ENCODE measurements at regions not wholly inside any gene's neighbourhood (a gene's known extent, or its start where the extent isn't known, plus 50 kb on each side); places are given as distances from the start of the nearest gene placed in this dataset.

DNA sequence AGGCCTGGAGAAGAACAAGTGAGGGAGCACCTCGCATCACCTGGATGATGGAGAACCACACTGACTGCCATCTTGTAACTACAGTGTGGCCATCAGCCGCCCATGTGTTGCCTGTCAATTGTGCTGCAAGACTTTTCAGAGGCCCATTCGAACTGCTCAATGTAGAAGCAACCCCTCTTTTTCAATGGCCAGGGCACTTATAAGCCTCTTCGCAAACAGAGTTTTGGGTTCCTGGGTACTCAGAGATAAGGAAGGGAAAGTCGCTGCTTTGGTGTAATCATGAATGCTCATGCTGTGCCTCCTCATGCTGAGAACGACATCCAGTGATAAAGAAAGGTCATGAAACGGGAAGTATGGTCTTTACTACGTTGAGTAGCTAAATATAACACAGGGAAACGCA lies 143.9 kb upstream of the SLC39A10 start:
- Mint-ChIP-seq H3K36me3 (no peaks in the 10 kb centered on the region), H3K27me3 (ENCODE audit: low read depth in 3 of 3) (peaks cover 0 to 3% (median 0%) of the 10 kb centered on the region in 3 donors), H3K4me1 (peaks cover 21% of the 10 kb centered on the region), H3K4me3 (no peak overlapping the region), H3K27ac (peak overlapping the region in 2 of 7 donors; percentile 1 to 17), H3K9me3 (peaks cover 0 to 9% (median 5%) of the 10 kb centered on the region in 7 donors)
- peak overlapping the region; percentile 27 for H3K4me2 ChIP-seq (replicated peaks; ENCODE audit: extremely low read depth, low read length, poor library complexity, severe bottlenecking)
- peak overlapping the region in 1 of 2 donors; percentile 45 for H3K27ac ChIP-seq (ENCODE audit: low read depth in 1 of 2, low read length in 2 of 2)
- TF ChIP-seq, protein P1, sequence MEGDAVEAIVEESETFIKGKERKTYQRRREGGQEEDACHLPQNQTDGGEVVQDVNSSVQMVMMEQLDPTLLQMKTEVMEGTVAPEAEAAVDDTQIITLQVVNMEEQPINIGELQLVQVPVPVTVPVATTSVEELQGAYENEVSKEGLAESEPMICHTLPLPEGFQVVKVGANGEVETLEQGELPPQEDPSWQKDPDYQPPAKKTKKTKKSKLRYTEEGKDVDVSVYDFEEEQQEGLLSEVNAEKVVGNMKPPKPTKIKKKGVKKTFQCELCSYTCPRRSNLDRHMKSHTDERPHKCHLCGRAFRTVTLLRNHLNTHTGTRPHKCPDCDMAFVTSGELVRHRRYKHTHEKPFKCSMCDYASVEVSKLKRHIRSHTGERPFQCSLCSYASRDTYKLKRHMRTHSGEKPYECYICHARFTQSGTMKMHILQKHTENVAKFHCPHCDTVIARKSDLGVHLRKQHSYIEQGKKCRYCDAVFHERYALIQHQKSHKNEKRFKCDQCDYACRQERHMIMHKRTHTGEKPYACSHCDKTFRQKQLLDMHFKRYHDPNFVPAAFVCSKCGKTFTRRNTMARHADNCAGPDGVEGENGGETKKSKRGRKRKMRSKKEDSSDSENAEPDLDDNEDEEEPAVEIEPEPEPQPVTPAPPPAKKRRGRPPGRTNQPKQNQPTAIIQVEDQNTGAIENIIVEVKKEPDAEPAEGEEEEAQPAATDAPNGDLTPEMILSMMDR (IDR thresholded peaks at IDR 0.05): no peak
- no peaks in the 10 kb centered on the region for H3K36me3 ChIP-seq (replicated peaks in 1 of 2; ENCODE audit: control insufficient read depth in 1 of 2, insufficient read depth in 2 of 2, low read length in 2 of 2)
- H4K20me1 ChIP-seq (ENCODE audit: insufficient read depth, low read length): no peaks in the 10 kb centered on the region
- H2AFZ ChIP-seq (ENCODE audit: insufficient read depth, low read depth, low read length, poor library complexity, severe bottlenecking): peak overlapping the region; percentile 47
- intact Hi-C loops (cut with micrococcal nuclease): no loop called here
- H3K9ac ChIP-seq (ENCODE audit: insufficient read depth, low read length, poor library complexity, severe bottlenecking): no peak overlapping the region
- no peaks in the 10 kb centered on the region for H3K27me3 ChIP-seq (ENCODE audit: control insufficient read depth in 2 of 2, insufficient read depth in 2 of 2, low read length in 2 of 2)
- DNase-seq: peak; percentile 22 to 31 (median 23)
- no peak overlapping the region for H3K4me3 ChIP-seq (replicated peaks in 1 of 3; ENCODE audit: low read depth in 2 of 3, low read length in 3 of 3)
- H3K9me3 ChIP-seq (replicated peaks in 1 of 2; ENCODE audit: control insufficient read depth in 1 of 2, insufficient read depth in 1 of 2, low read length in 2 of 2): peaks cover 0 to 2% of the 10 kb centered on the region in 2 donors
- WGBS (ENCODE audit: insufficient coverage): 68% methylated on average over 5 of the region's 9 CpGs
- H3K4me1 ChIP-seq (ENCODE audit: control insufficient read depth in 1 of 2, insufficient read depth in 2 of 2, low read length in 2 of 2): peaks cover 17 to 20% of the 10 kb centered on the region in 2 donors
- H3K79me2 ChIP-seq (ENCODE audit: insufficient read depth, low read length): no peaks in the 10 kb centered on the region

DNA sequence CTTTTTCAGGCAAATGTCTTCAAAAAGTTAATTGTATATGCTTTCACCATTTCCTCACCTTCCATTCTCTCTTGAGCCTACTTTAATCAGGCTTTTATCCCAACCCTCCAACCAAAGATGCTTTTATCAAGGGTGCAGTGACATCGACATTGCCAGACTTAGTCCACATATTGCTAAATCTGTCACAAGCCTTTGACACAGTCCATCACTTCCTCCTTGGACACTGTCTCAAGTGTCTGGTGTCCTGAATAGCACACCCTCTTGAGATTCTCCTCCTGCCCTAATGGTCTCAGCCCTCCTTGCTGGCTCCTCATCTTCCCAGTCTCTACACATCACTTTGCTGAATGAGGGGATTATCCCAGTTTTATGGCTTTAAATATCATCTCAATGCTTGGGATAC lies 147.5 kb upstream of the SLC39A10 start:
- H3K27ac Mint-ChIP-seq: peak overlapping the region in 6 of 7 donors; percentile 17 to 80 (median 52)
- TF ChIP-seq, protein P1 (IDR thresholded peaks at IDR 0.05): no peak
- peak overlapping the region; percentile 9 for H2AFZ ChIP-seq (ENCODE audit: insufficient read depth, low read depth, low read length, poor library complexity, severe bottlenecking)

More for the DNA sequence above, 147.5 kb upstream of the SLC39A10 start:
- Mint-ChIP-seq H3K27me3 (ENCODE audit: low read depth in 3 of 3) (peaks cover 0 to 2% (median 0%) of the 10 kb centered on the region in 3 donors), H3K4me3 (no peak overlapping the region), H3K4me1 (peaks cover 19% of the 10 kb centered on the region), H3K36me3 (no peaks in the 10 kb centered on the region), H3K9me3 (peaks cover 0 to 7% (median 5%) of the 10 kb centered on the region in 7 donors)
- 0% methylated on average over 1 of the region's 1 CpG for WGBS (ENCODE audit: insufficient coverage)
- Histone ChIP-seq H3K4me2 (replicated peaks; ENCODE audit: extremely low read depth, low read length, poor library complexity, severe bottlenecking) (no peak overlapping the region), H3K36me3 (replicated peaks in 1 of 2; ENCODE audit: control insufficient read depth in 1 of 2, insufficient read depth in 2 of 2, low read length in 2 of 2) (no peaks in the 10 kb centered on the region), H3K79me2 (ENCODE audit: insufficient read depth, low read length) (no peaks in the 10 kb centered on the region), H3K4me1 (ENCODE audit: control insufficient read depth in 1 of 2, insufficient read depth in 2 of 2, low read length in 2 of 2) (peaks cover 17 to 20% of the 10 kb centered on the region in 2 donors), H3K27ac (ENCODE audit: low read depth in 1 of 2, low read length in 2 of 2) (peak overlapping the region in 1 of 2 donors; percentile 2), H3K9me3 (replicated peaks in 1 of 2; ENCODE audit: control insufficient read depth in 1 of 2, insufficient read depth in 1 of 2, low read length in 2 of 2) (peaks cover 0 to 6% of the 10 kb centered on the region in 2 donors), H3K27me3 (ENCODE audit: control insufficient read depth in 2 of 2, insufficient read depth in 2 of 2, low read length in 2 of 2) (no peaks in the 10 kb centered on the region), H4K20me1 (ENCODE audit: insufficient read depth, low read length) (no peaks in the 10 kb centered on the region), H3K4me3 (replicated peaks in 1 of 3; ENCODE audit: low read depth in 2 of 3, low read length in 3 of 3) (no peak overlapping the region), H3K9ac (ENCODE audit: insufficient read depth, low read length, poor library complexity, severe bottlenecking) (no peak overlapping the region)
- intact Hi-C loops (cut with micrococcal nuclease): no loop called here
- DNase-seq: peak; percentile 70 to 79 (median 70)

Measured in CD14-positive monocyte (primary cell).